B cell (primary cell): ENCODE measurements at regions not wholly inside any gene's neighbourhood (a gene's known extent, or its start where the extent isn't known, plus 50 kb on each side); places are given as distances from the start of the nearest gene placed in this dataset.

ENCODE experiments used
- EZH2 ChIP-seq: IDR thresholded peaks from 2 replicates; pipeline ENCODE4 v1.6.1; 2012; ENCODE audit warnings: borderline replicate concordance, low read depth, mild to moderate bottlenecking, moderate library complexity, low read length; ENCODE audit not compliant: insufficient read depth, poor library complexity, severe bottlenecking
- TF ChIP-seq, protein P1 (sequence below): fragments of 200-600 bp; IDR thresholded peaks from one replicate; pipeline ENCODE4 v1.8.0; 2022; ENCODE audit warnings: antibody characterized with exemption, mild to moderate bottlenecking

DNA sequence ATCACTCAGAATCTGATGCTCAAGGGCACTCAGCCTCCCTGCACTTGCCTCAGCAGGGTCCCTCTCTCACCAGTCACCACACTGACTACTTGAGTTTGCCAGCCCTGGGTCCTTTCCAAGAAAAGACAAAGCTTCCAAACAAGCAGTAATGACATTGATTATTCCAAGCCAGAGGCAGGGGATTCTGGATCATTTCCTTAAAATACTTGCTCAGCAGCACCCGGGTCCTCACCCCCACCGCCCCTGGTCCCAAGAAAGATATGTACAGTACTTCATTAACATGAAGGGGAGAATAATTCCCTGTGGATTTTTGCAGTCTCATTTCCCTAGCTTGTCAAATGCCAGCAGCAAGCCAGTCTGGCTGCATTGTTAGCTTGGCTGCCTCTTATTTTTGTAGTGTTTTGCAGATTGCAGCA, 83.2 kb upstream of the GNAO1 start:
- TF ChIP-seq, protein P1, sequence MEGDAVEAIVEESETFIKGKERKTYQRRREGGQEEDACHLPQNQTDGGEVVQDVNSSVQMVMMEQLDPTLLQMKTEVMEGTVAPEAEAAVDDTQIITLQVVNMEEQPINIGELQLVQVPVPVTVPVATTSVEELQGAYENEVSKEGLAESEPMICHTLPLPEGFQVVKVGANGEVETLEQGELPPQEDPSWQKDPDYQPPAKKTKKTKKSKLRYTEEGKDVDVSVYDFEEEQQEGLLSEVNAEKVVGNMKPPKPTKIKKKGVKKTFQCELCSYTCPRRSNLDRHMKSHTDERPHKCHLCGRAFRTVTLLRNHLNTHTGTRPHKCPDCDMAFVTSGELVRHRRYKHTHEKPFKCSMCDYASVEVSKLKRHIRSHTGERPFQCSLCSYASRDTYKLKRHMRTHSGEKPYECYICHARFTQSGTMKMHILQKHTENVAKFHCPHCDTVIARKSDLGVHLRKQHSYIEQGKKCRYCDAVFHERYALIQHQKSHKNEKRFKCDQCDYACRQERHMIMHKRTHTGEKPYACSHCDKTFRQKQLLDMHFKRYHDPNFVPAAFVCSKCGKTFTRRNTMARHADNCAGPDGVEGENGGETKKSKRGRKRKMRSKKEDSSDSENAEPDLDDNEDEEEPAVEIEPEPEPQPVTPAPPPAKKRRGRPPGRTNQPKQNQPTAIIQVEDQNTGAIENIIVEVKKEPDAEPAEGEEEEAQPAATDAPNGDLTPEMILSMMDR: no peak
- TF ChIP-seq EZH2: no peak
